ENCODE measurements at regions not wholly inside any gene's neighbourhood (a gene's known extent, or its start where the extent isn't known, plus 50 kb on each side); places are given as distances from the start of the nearest gene placed in this dataset.

GRCh38 chr3:83500422-83500821 is 1458.4 kb upstream of the CADM2 start:
- no peak for TF ChIP-seq CTCF (IDR thresholded peaks at IDR 0.05; ENCODE audit: low read depth, low read length, missing control alignments)
- DNase-seq (ENCODE audit: extremely low read depth, low read depth), result no peak
- no peak overlapping the region for H3K4me3 ChIP-seq (replicated peaks; ENCODE audit: low read depth, low read length)

GRCh38 chr3:83500931-83501330 is 1457.9 kb upstream of the CADM2 start:
- no peak for TF ChIP-seq CTCF (IDR thresholded peaks at IDR 0.05; ENCODE audit: low read depth, low read length, missing control alignments)
- H3K4me3 ChIP-seq (replicated peaks; ENCODE audit: low read depth, low read length), result no peak overlapping the region
- no peak for DNase-seq (ENCODE audit: extremely low read depth, low read depth)

- TF ChIP-seq CTCF (IDR thresholded peaks at IDR 0.05; ENCODE audit: low read depth, low read length, missing control alignments), result no peak
- DNase-seq (ENCODE audit: extremely low read depth, low read depth), result no peak
- no peak overlapping the region for H3K4me3 ChIP-seq (replicated peaks; ENCODE audit: low read depth, low read length)
These were observed 1445.7 kb upstream of the CADM2 start for GRCh38 chr3:83513051-83513450.

GRCh38 chr3:83513677-83514076 is 1445.1 kb upstream of the CADM2 start:
- DNase-seq (ENCODE audit: extremely low read depth, low read depth), result no peak
- no peak overlapping the region for H3K4me3 ChIP-seq (replicated peaks; ENCODE audit: low read depth, low read length)
- TF ChIP-seq CTCF (IDR thresholded peaks at IDR 0.05; ENCODE audit: low read depth, low read length, missing control alignments), result no peak

- no peak overlapping the region for H3K4me3 ChIP-seq (replicated peaks; ENCODE audit: low read depth, low read length)
- TF ChIP-seq CTCF (IDR thresholded peaks at IDR 0.05; ENCODE audit: low read depth, low read length, missing control alignments), result no peak
- DNase-seq (ENCODE audit: extremely low read depth, low read depth), result no peak
These were observed 1444.5 kb upstream of the CADM2 start for GRCh38 chr3:83514130-83514914.

- no peak for DNase-seq (ENCODE audit: extremely low read depth, low read depth)
- H3K4me3 ChIP-seq (replicated peaks; ENCODE audit: low read depth, low read length), result no peak overlapping the region
- TF ChIP-seq CTCF (IDR thresholded peaks at IDR 0.05; ENCODE audit: low read depth, low read length, missing control alignments), result no peak
These were observed 1443.7 kb upstream of the CADM2 start for GRCh38 chr3:83515123-83515522.

Data from HFF-Myc (cell line).